ENCODE measurements at regions not wholly inside any gene's neighbourhood (a gene's known extent, or its start where the extent isn't known, plus 50 kb on each side); places are given as distances from the start of the nearest gene placed in this dataset.
"Not testable (repeated sequence)": the region's sequence is repeated elsewhere in the genome, so short reads cannot be mapped to it uniquely, and the experiment has no call there.

GRCh38 chr4:63942706-63943286 is 466.5 kb downstream of the TECRL start:
- H3K36me3 Mint-ChIP-seq; H3K27ac Mint-ChIP-seq; POLR2A ChIA-PET; ATAC-seq (ENCODE audit: low read depth); H3K4me1 Mint-ChIP-seq; H3K9me3 Mint-ChIP-seq; H3K27me3 Mint-ChIP-seq; DNase-seq; H3K4me3 Mint-ChIP-seq: not testable (repeated sequence)

DNA sequence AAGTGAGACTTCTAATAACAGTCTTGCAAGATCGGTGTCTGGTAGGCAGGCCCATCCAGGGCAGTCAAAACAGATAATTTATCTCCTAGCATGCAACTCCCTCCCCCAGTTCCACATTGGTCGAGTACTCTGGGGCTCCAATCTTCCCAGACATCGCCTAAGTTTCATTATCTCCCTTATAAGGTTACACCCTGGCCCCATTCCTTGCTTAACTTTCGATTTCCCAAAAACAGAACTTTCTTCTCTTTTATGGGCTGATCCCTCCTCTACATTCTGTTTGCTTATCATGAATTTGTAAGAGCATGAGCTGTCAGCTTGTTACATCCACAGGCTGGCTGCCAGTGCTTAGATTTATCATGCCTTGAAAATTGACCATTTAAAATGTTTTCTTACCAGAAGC is 471.3 kb downstream of the TECRL start:
- DNase-seq (no peak), ATAC-seq (ENCODE audit: low read depth) (no peak)
- Mint-ChIP-seq H3K4me3 (no peak overlapping the region), H3K27me3 (no peaks in the 10 kb centered on the region), H3K27ac (no peak overlapping the region), H3K4me1 (no peaks in the 10 kb centered on the region), H3K36me3 (no peaks in the 10 kb centered on the region), H3K9me3 (peaks cover 1% of the 10 kb centered on the region)
- POLR2A ChIA-PET: no interaction called here

- H3K4me3 Mint-ChIP-seq: no peak overlapping the region
- ATAC-seq (ENCODE audit: low read depth): no peak
- no peaks in the 10 kb centered on the region for H3K36me3 Mint-ChIP-seq
- H3K4me1 Mint-ChIP-seq: no peaks in the 10 kb centered on the region
- no peak overlapping the region for H3K27ac Mint-ChIP-seq
- H3K9me3 Mint-ChIP-seq: no peaks in the 10 kb centered on the region
- POLR2A ChIA-PET: no interaction called here
- H3K27me3 Mint-ChIP-seq: no peaks in the 10 kb centered on the region
- DNase-seq: no peak
Observed at GRCh38 chr4:63922146-63922545, 487.1 kb downstream of the TECRL start.

DNA sequence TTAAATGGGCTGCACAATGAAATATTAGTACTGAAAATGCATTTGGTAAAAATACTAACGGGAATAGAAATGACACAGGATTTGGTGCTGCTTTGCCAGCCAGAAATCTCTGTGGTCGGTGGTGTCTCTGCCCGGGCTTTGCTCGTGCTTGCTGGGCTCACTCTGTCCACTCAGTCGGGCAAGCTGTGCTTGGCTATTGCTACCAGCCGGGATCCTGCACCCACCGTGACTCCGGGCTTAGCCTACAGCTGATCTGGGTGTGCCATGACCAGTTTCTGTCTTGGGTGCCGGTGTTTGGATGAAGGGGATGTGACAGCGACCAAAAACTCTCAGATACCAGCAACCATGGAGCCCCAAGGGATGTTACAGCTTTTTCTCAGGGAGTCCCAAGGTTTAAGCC is 487.7 kb downstream of the TECRL start:
- ATAC-seq (ENCODE audit: low read depth) (no peak), DNase-seq (no peak)
- H3K4me1 Mint-ChIP-seq: no peaks in the 10 kb centered on the region
- POLR2A ChIA-PET: no interaction called here
- H3K9me3 Mint-ChIP-seq: no peaks in the 10 kb centered on the region
- H3K27ac Mint-ChIP-seq: no peak overlapping the region
- H3K27me3 Mint-ChIP-seq: no peaks in the 10 kb centered on the region
- H3K4me3 Mint-ChIP-seq: no peak overlapping the region
- H3K36me3 Mint-ChIP-seq: no peaks in the 10 kb centered on the region

DNA sequence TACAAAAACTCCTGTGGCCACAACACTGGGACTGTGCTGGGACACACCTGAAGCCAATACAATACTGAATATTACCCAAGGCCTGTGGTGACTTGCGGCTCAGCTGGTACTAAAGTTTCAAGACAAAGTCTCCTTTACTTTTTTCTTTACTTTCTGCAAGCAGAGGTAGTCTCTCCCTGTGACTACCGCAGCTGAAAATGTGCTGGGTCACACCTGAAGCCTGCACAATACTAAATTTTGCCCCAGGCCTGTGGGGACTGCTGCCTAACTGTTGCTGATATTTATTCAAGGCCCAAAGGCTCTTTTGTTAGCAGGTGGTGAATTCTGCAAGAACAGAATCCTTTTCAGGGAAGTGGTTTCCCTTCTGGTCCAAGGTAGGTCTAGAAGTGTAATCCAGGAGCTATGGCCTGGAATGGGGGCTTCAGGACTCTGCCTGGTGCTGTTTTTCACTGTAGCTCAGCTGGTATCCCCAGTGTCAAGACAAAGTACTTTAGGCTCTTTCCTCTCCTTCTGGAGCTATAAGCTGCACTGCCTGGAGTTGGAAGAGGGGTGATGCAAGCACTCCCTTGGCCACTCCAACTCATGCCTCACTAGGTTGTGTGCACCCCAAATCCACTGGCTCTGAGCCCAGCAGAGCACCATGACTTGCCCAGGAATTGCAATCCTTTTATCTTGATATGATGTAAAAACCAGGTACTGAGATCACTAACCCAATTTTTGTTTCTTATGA is 489.4 kb downstream of the TECRL start:
- Mint-ChIP-seq H3K36me3 (no peaks in the 10 kb centered on the region), H3K9me3 (no peaks in the 10 kb centered on the region), H3K4me1 (no peaks in the 10 kb centered on the region), H3K4me3 (no peak overlapping the region), H3K27me3 (no peaks in the 10 kb centered on the region), H3K27ac (no peak overlapping the region)
- POLR2A ChIA-PET: no interaction called here
- DNase-seq (no peak), ATAC-seq (ENCODE audit: low read depth) (no peak)

GRCh38 chr4:63906660-63907183 is 502.5 kb downstream of the TECRL start:
- H3K4me3 Mint-ChIP-seq: no peak overlapping the region
- H3K4me1 Mint-ChIP-seq: no peaks in the 10 kb centered on the region
- H3K27ac Mint-ChIP-seq: no peak overlapping the region
- no peaks in the 10 kb centered on the region for H3K36me3 Mint-ChIP-seq
- DNase-seq (no peak), ATAC-seq (ENCODE audit: low read depth) (no peak)
- peaks cover 3% of the 10 kb centered on the region for H3K9me3 Mint-ChIP-seq
- POLR2A ChIA-PET: no interaction called here
- no peaks in the 10 kb centered on the region for H3K27me3 Mint-ChIP-seq

DNA sequence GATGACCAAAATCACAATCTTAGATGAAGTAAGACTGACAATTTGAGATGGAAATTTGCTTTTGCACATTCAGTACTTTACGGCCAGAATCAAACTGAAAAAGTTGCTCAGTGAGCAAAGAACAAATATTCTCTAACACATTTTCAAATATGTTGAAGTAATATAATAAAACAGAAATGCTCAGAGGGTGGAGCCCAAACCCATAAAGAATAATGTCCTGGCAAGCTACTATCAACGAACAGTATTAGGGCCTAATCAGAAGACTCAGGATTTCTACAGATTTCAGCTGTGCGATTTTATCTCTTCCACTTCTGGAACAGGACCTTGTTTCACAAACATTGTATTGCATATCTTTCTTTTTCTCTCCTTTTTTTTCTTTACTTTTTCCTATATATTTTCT is 505.0 kb downstream of the TECRL start:
- Mint-ChIP-seq H3K36me3 (no peaks in the 10 kb centered on the region), H3K9me3 (peaks cover 8% of the 10 kb centered on the region), H3K27me3 (no peaks in the 10 kb centered on the region), H3K4me1 (no peaks in the 10 kb centered on the region), H3K27ac (no peak overlapping the region), H3K4me3 (no peak overlapping the region)
- DNase-seq (no peak), ATAC-seq (ENCODE audit: low read depth) (no peak)
- POLR2A ChIA-PET: no interaction called here

GRCh38 chr4:63901304-63901703 is 507.9 kb downstream of the TECRL start:
- ATAC-seq (ENCODE audit: low read depth) (no peak), DNase-seq (no peak)
- POLR2A ChIA-PET: no interaction called here
- Mint-ChIP-seq H3K27me3 (no peaks in the 10 kb centered on the region), H3K36me3 (no peaks in the 10 kb centered on the region), H3K27ac (no peak overlapping the region), H3K4me3 (no peak overlapping the region), H3K4me1 (no peaks in the 10 kb centered on the region), H3K9me3 (peaks cover 8% of the 10 kb centered on the region)

- DNase-seq: no peak
- no peaks in the 10 kb centered on the region for H3K36me3 Mint-ChIP-seq
- H3K4me1 Mint-ChIP-seq: no peaks in the 10 kb centered on the region
- H3K4me3 Mint-ChIP-seq: no peak overlapping the region
- H3K9me3 Mint-ChIP-seq: peaks cover 10% of the 10 kb centered on the region
- POLR2A ChIA-PET: no interaction called here
- no peak for ATAC-seq (ENCODE audit: low read depth)
- H3K27me3 Mint-ChIP-seq: no peaks in the 10 kb centered on the region
- H3K27ac Mint-ChIP-seq: no peak overlapping the region
Observed at GRCh38 chr4:63898961-63899360, 510.3 kb downstream of the TECRL start.

DNA sequence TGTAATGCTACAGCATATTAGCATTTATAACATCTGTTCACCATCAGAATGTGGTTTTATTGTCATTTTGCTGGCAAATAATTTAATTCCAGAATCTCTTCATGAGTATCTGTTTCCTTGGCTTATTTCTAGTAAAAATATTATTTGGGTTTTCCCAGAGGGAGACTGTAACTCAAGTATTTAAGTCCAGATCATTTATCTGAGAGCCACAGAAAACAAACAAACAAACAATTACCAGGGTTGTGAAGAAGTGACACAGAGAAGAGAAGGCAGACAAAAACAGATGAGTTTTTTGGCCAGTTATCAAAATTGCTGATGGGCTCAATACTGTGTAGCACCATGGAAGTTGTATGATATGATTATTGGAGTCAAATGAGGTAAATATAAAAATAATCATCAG is 515.1 kb downstream of the TECRL start:
- H3K4me3 Mint-ChIP-seq: no peak overlapping the region
- POLR2A ChIA-PET: no interaction called here
- ATAC-seq (ENCODE audit: low read depth): no peak

DNA sequence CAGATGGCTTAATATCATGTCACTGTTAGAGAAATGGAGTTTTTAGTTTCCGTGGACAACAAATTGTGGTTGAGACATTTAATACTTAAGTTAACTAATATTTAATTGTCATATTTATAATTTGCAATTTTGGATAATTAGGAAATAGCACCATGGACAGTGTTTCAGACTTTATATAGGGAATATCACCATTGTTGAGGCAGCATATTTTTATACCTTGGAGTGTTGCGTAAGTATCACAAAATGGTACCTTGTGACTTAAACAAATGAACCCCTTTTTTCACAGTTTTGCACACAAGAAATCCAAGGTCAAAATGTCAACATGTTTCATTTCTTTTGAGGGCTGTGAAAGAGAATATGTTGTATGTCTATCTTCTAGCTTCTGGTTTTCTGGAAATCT is 539.9 kb downstream of the TECRL start:
- no peaks in the 10 kb centered on the region for H3K4me1 Mint-ChIP-seq
- no peaks in the 10 kb centered on the region for H3K36me3 Mint-ChIP-seq
- H3K27ac Mint-ChIP-seq: no peak overlapping the region

More for the DNA sequence above, 515.1 kb downstream of the TECRL start:
- Mint-ChIP-seq H3K27ac (no peak overlapping the region), H3K9me3 (peaks cover 3% of the 10 kb centered on the region), H3K27me3 (no peaks in the 10 kb centered on the region), H3K4me1 (no peaks in the 10 kb centered on the region), H3K36me3 (no peaks in the 10 kb centered on the region)
- DNase-seq: no peak

GRCh38 chr4:63851496-63851895 is 557.8 kb downstream of the TECRL start:
- DNase-seq (no peak), ATAC-seq (ENCODE audit: low read depth) (no peak)
- Mint-ChIP-seq H3K4me3 (no peak overlapping the region), H3K27me3 (no peaks in the 10 kb centered on the region), H3K9me3 (no peaks in the 10 kb centered on the region), H3K36me3 (no peaks in the 10 kb centered on the region), H3K27ac (no peak overlapping the region), H3K4me1 (no peaks in the 10 kb centered on the region)
- POLR2A ChIA-PET: no interaction called here

More for the DNA sequence above, 539.9 kb downstream of the TECRL start:
- no peak for ATAC-seq (ENCODE audit: low read depth)
- no peaks in the 10 kb centered on the region for H3K27me3 Mint-ChIP-seq
- DNase-seq: no peak
- H3K9me3 Mint-ChIP-seq: no peaks in the 10 kb centered on the region
- H3K4me3 Mint-ChIP-seq: no peak overlapping the region
- POLR2A ChIA-PET: no interaction called here

- DNase-seq (no peak), ATAC-seq (ENCODE audit: low read depth) (no peak)
- Mint-ChIP-seq H3K27ac (no peak overlapping the region), H3K4me1 (no peaks in the 10 kb centered on the region), H3K27me3 (no peaks in the 10 kb centered on the region), H3K4me3 (no peak overlapping the region), H3K9me3 (no peaks in the 10 kb centered on the region), H3K36me3 (no peaks in the 10 kb centered on the region)
- POLR2A ChIA-PET: no interaction called here
Observed at GRCh38 chr4:63841266-63841665, 568.0 kb downstream of the TECRL start.

GRCh38 chr4:63831590-63832155 is 577.6 kb downstream of the TECRL start:
- H3K27ac Mint-ChIP-seq: no peak overlapping the region
- DNase-seq (no peak), ATAC-seq (ENCODE audit: low read depth) (no peak)
- no peaks in the 10 kb centered on the region for H3K27me3 Mint-ChIP-seq
- H3K36me3 Mint-ChIP-seq: no peaks in the 10 kb centered on the region
- no peaks in the 10 kb centered on the region for H3K4me1 Mint-ChIP-seq
- H3K4me3 Mint-ChIP-seq: no peak overlapping the region
- POLR2A ChIA-PET: no interaction called here
- peaks cover 4% of the 10 kb centered on the region for H3K9me3 Mint-ChIP-seq

All from activated naive CD8-positive, alpha-beta T cell treated with anti-CD3 and anti-CD28 coated beads, Interleukin-2, amount 10 ng/mL, durations not matched to agents 7 days and 5 days (primary cell).